IMR-90 (cell line): ENCODE measurements at regions not wholly inside any gene's neighbourhood (a gene's known extent, or its start where the extent isn't known, plus 50 kb on each side); places are given as distances from the start of the nearest gene placed in this dataset.

Source experiments
- POLR2A ChIP-seq: IDR thresholded peaks from 2 replicates; pipeline ENCODE4 v1.6.1; 2012; ENCODE audit warnings: mild to moderate bottlenecking, low read depth, low read length
- RCOR1 ChIP-seq: IDR thresholded peaks from 2 replicates; pipeline ENCODE4 v1.6.1; 2012; ENCODE audit warnings: mild to moderate bottlenecking, low read length, improper control_type of control experiment; ENCODE audit not compliant: insufficient replicate concordance
- TF ChIP-seq, protein P1 (sequence below): conservative IDR thresholded peaks from 2 replicates; pipeline ENCODE4 v1.5.1; 2012; ENCODE audit warnings: mild to moderate bottlenecking, low read depth, low read length, improper control_type of control experiment

GRCh38 chr9:79431019-79431679, 140.6 kb upstream of the TLE4 start:
- TF ChIP-seq, protein P1, sequence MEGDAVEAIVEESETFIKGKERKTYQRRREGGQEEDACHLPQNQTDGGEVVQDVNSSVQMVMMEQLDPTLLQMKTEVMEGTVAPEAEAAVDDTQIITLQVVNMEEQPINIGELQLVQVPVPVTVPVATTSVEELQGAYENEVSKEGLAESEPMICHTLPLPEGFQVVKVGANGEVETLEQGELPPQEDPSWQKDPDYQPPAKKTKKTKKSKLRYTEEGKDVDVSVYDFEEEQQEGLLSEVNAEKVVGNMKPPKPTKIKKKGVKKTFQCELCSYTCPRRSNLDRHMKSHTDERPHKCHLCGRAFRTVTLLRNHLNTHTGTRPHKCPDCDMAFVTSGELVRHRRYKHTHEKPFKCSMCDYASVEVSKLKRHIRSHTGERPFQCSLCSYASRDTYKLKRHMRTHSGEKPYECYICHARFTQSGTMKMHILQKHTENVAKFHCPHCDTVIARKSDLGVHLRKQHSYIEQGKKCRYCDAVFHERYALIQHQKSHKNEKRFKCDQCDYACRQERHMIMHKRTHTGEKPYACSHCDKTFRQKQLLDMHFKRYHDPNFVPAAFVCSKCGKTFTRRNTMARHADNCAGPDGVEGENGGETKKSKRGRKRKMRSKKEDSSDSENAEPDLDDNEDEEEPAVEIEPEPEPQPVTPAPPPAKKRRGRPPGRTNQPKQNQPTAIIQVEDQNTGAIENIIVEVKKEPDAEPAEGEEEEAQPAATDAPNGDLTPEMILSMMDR: no peak
- TF ChIP-seq POLR2A (no peak), RCOR1 (no peak)
